Fibroblast of villous mesenchyme (primary cell): ENCODE measurements at regions not wholly inside any gene's neighbourhood (a gene's known extent, or its start where the extent isn't known, plus 50 kb on each side); places are given as distances from the start of the nearest gene placed in this dataset.

Experiments used
- DNase-seq: peaks from one replicate; pipeline ENCODE4 v3.0.0-alpha.2; 2010; ENCODE audit warnings: low read depth
- H3K4me3 ChIP-seq: 2 replicates; pipeline ENCODE4 v1.5.1; 2011; ENCODE audit warnings: low read depth, mild to moderate bottlenecking, low read length
- CTCF ChIP-seq: IDR thresholded peaks from 2 replicates; pipeline ENCODE4 v1.5.1; 2012; ENCODE audit warnings: low read depth, mild to moderate bottlenecking, low read length; ENCODE audit not compliant: insufficient read depth

GRCh38 chr6:92849636-92850035 is 569.7 kb downstream of the EPHA7 start:
- no peak overlapping the region for H3K4me3 ChIP-seq
- no peak for TF ChIP-seq CTCF

GRCh38 chr6:92848901-92849300 is 570.5 kb downstream of the EPHA7 start:
- DNase-seq, result no peak
- no peak for TF ChIP-seq CTCF
- no peak overlapping the region for H3K4me3 ChIP-seq

More at GRCh38 chr6:92849636-92850035, 569.7 kb downstream of the EPHA7 start:
- no peak for DNase-seq

- DNase-seq, result no peak
- TF ChIP-seq CTCF, result no peak
- H3K4me3 ChIP-seq, result no peak overlapping the region
Measured at GRCh38 chr6:92848459-92848858, 570.9 kb downstream of the EPHA7 start.

- TF ChIP-seq CTCF, result no peak
- DNase-seq, result no peak
- H3K4me3 ChIP-seq, result no peak overlapping the region
Measured at GRCh38 chr6:92847988-92848387, 571.4 kb downstream of the EPHA7 start.

GRCh38 chr6:92840246-92840930 is 579.0 kb downstream of the EPHA7 start:
- DNase-seq, result no peak
- no peak for TF ChIP-seq CTCF
- no peak overlapping the region for H3K4me3 ChIP-seq

- H3K4me3 ChIP-seq, result no peak overlapping the region
- TF ChIP-seq CTCF, result no peak
- DNase-seq, result no peak
Measured at GRCh38 chr6:92828788-92829187, 590.6 kb downstream of the EPHA7 start.

- no peak for DNase-seq
- no peak overlapping the region for H3K4me3 ChIP-seq
- no peak for TF ChIP-seq CTCF
Measured at GRCh38 chr6:92827104-92827503, 592.3 kb downstream of the EPHA7 start.
